ENCODE measurements at regions not wholly inside any gene's neighbourhood (a gene's known extent, or its start where the extent isn't known, plus 50 kb on each side); places are given as distances from the start of the nearest gene placed in this dataset.

GRCh38 chr12:115208098-115208497, 524.1 kb upstream of the TBX3 start:
- TF ChIP-seq CTCF (conservative IDR thresholded peaks at IDR 0.05; ENCODE audit: low read length) (no peak), EZH2phosphoT487 (IDR thresholded peaks at IDR 0.05; ENCODE audit: borderline replicate concordance) (no peak)

Measured in Loucy (cell line).